Trophoblast cell (in vitro differentiated cells and primary cell): ENCODE measurements at regions not wholly inside any gene's neighbourhood (a gene's known extent, or its start where the extent isn't known, plus 50 kb on each side); places are given as distances from the start of the nearest gene placed in this dataset.
"Not testable (repeated sequence)": the region's sequence is repeated elsewhere in the genome, so short reads cannot be mapped to it uniquely, and the experiment has no call there.

Source experiments
- DNase-seq, 2 donors: peaks; one replicate each; pipeline ENCODE4 v3.0.0-alpha.2; 2016
- H2AFZ ChIP-seq: 2 replicates; pipeline ENCODE4 v1.6.1; 2013; ENCODE audit warnings: low read length, moderate library complexity, mild to moderate bottlenecking; ENCODE audit not compliant: insufficient read depth, poor library complexity
- H2AK5ac ChIP-seq: 2 replicates; pipeline ENCODE4 v1.6.1; 2013; ENCODE audit warnings: mild to moderate bottlenecking, low read length
- H2BK120ac ChIP-seq: 2 replicates; pipeline ENCODE4 v1.6.1; 2013; ENCODE audit warnings: low read length, mild to moderate bottlenecking, moderate library complexity; ENCODE audit not compliant: insufficient read depth, poor library complexity
- H2BK12ac ChIP-seq: 2 replicates; pipeline ENCODE4 v1.6.1; 2013; ENCODE audit warnings: mild to moderate bottlenecking, low read length, moderate library complexity
- H2BK5ac ChIP-seq: 2 replicates; pipeline ENCODE4 v1.6.1; 2013; ENCODE audit warnings: low read length, low read depth, moderate library complexity, mild to moderate bottlenecking; ENCODE audit not compliant: poor library complexity
- H3K14ac ChIP-seq: 2 replicates; pipeline ENCODE4 v1.6.1; 2013; ENCODE audit warnings: mild to moderate bottlenecking, low read length
- H3K18ac ChIP-seq: 2 replicates; pipeline ENCODE4 v1.6.1; 2013; ENCODE audit warnings: mild to moderate bottlenecking, low read length
- H3K23ac ChIP-seq: 2 replicates; pipeline ENCODE4 v1.6.1; 2013; ENCODE audit warnings: low read length
- H3K27ac ChIP-seq: 2 replicates; pipeline ENCODE4 v1.5.1; 2013; ENCODE audit warnings: low read depth, mild to moderate bottlenecking, inconsistent platforms, low read length, moderate library complexity
- H3K27me3 ChIP-seq: 2 replicates; pipeline ENCODE4 v1.6.1; 2013; ENCODE audit warnings: inconsistent platforms, mild to moderate bottlenecking, low read length, moderate library complexity; ENCODE audit not compliant: insufficient read depth
- H3K36me3 ChIP-seq, 2 experiments: 1 replicate in 1 of 2; 2 replicates in 1 of 2; pipeline ENCODE4 v1.6.1; 2013; ENCODE audit warnings: low read length in 2 of 2, mild to moderate bottlenecking in 2 of 2, moderate library complexity in 1 of 2; ENCODE audit not compliant: insufficient read depth in 2 of 2, control insufficient read depth in 1 of 2
- H3K4ac ChIP-seq: 2 replicates; pipeline ENCODE4 v1.6.1; 2013; ENCODE audit warnings: low read depth, mild to moderate bottlenecking, low read length, moderate library complexity
- H3K4me1 ChIP-seq, 2 experiments: 1 replicate in 1 of 2; 2 replicates in 1 of 2; pipeline ENCODE4 v1.6.1; 2013; ENCODE audit warnings: low read length in 2 of 2, mild to moderate bottlenecking in 2 of 2, moderate library complexity in 1 of 2; ENCODE audit not compliant: insufficient read depth in 2 of 2, control insufficient read depth in 1 of 2
- H3K4me2 ChIP-seq: 2 replicates; pipeline ENCODE4 v1.6.1; 2013; ENCODE audit warnings: inconsistent platforms, mild to moderate bottlenecking, low read length, moderate library complexity
- H3K4me3 ChIP-seq: 2 replicates; pipeline ENCODE4 v1.5.1; 2013; ENCODE audit warnings: mild to moderate bottlenecking, low read depth, low read length, inconsistent platforms
- H3K79me1 ChIP-seq: one replicate; pipeline ENCODE4 v1.6.1; 2013; ENCODE audit warnings: low read length
- H3K79me2 ChIP-seq: 2 replicates; pipeline ENCODE4 v1.6.1; 2013; ENCODE audit warnings: low read length, mild to moderate bottlenecking; ENCODE audit not compliant: control insufficient read depth, insufficient read depth, poor library complexity
- H3K9ac ChIP-seq: 2 replicates; pipeline ENCODE4 v1.6.1; 2013; ENCODE audit warnings: mild to moderate bottlenecking, low read length
- H3K9me3 ChIP-seq: 2 replicates; pipeline ENCODE4 v1.6.1; 2013; ENCODE audit warnings: low read depth, mild to moderate bottlenecking, control low read depth, inconsistent platforms, low read length; ENCODE audit not compliant: insufficient read depth
- H4K12ac ChIP-seq: 2 replicates; pipeline ENCODE4 v1.6.1; 2013; ENCODE audit warnings: low read depth, mild to moderate bottlenecking, low read length, moderate library complexity
- H4K8ac ChIP-seq: 2 replicates; pipeline ENCODE4 v1.6.1; 2013; ENCODE audit warnings: low read depth, mild to moderate bottlenecking, low read length, moderate library complexity
- H4K91ac ChIP-seq: one replicate; pipeline ENCODE4 v1.6.1; 2013; ENCODE audit warnings: low read depth, mild to moderate bottlenecking, low read length, moderate library complexity
- WGBS: extraction: QIAGEN DNeasy Blood & Tissue Kit; methylation state at CpG from one replicate; pipeline ENCODE4 v1.1.7; 2013; ENCODE audit warnings: missing lambda C conversion rate; ENCODE audit not compliant: insufficient read length, insufficient coverage; ENCODE audit errors: extremely low coverage; 5-methylcytosine and 5-hydroxymethylcytosine counted together

DNA sequence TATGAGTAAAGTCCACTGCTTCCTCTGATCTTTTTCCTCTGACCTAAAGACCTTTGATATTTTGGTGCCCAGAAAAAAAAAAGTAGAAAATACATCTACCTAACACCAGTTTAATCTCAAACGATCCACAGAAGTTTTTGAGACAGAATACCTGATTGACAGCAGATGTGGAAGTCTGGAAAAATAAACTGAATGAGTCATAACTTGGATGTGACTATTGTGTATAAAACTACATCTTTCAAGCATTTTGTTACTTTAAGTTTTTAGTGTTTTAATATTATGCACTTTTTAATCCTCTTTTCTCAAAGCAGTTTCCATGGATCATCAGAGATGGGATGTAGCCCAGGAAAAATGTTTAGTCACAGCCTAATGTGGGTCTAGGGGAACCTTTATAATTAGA is 216.1 kb downstream of the SLITRK1 start:
- Histone ChIP-seq H3K18ac (no peak overlapping the region), H3K79me1 (no peaks in the 10 kb centered on the region), H3K14ac (no peak overlapping the region), H3K79me2 (no peaks in the 10 kb centered on the region), H2AFZ (no peak overlapping the region), H2BK120ac (no peak overlapping the region), H3K4me3 (no peak overlapping the region), H3K36me3 (no peaks in the 10 kb centered on the region), H3K4ac (no peak overlapping the region), H4K12ac (no peak overlapping the region), H3K4me1 (no peaks in the 10 kb centered on the region), H3K27ac (no peak overlapping the region), H2BK12ac (no peak overlapping the region), H3K9ac (no peak overlapping the region), H4K8ac (no peak overlapping the region), H3K9me3 (no peaks in the 10 kb centered on the region), H3K27me3 (no peaks in the 10 kb centered on the region), H2BK5ac (no peak overlapping the region), H3K23ac (no peak overlapping the region), H4K91ac (no peak overlapping the region), H2AK5ac (no peak overlapping the region), H3K4me2 (no peak overlapping the region)
- WGBS: no CpG with 5 or more reads among the region's 1 CpG
- DNase-seq: no peak

GRCh38 chr13:83657281-83657680 is 225.0 kb downstream of the SLITRK1 start:
- H3K23ac ChIP-seq: no peak overlapping the region
- no peaks in the 10 kb centered on the region for H3K9me3 ChIP-seq
- no peak overlapping the region for H2AK5ac ChIP-seq
- no peak overlapping the region for H3K27ac ChIP-seq
- no peak overlapping the region for H3K4ac ChIP-seq
- no peak overlapping the region for H2BK120ac ChIP-seq
- no peaks in the 10 kb centered on the region for H3K36me3 ChIP-seq
- H3K14ac ChIP-seq: no peak overlapping the region
- H3K79me1 ChIP-seq: no peaks in the 10 kb centered on the region
- DNase-seq: no peak
- H2AFZ ChIP-seq: no peak overlapping the region
- no peak overlapping the region for H4K12ac ChIP-seq
- H4K8ac ChIP-seq: no peak overlapping the region
- H3K4me2 ChIP-seq: no peak overlapping the region
- no peak overlapping the region for H4K91ac ChIP-seq
- no peak overlapping the region for H2BK5ac ChIP-seq
- H3K79me2 ChIP-seq: no peaks in the 10 kb centered on the region
- H3K9ac ChIP-seq: no peak overlapping the region
- H3K4me3 ChIP-seq: no peak overlapping the region
- H3K18ac ChIP-seq: no peak overlapping the region
- no CpG with 5 or more reads among the region's 2 CpGs for WGBS
- no peaks in the 10 kb centered on the region for H3K27me3 ChIP-seq
- no peaks in the 10 kb centered on the region for H3K4me1 ChIP-seq
- no peak overlapping the region for H2BK12ac ChIP-seq

- H3K79me2 ChIP-seq, H2AFZ ChIP-seq, H2AK5ac ChIP-seq, H3K79me1 ChIP-seq, H3K36me3 ChIP-seq, H3K4me3 ChIP-seq, H3K9ac ChIP-seq, H3K18ac ChIP-seq, H2BK120ac ChIP-seq, H3K27me3 ChIP-seq, H2BK5ac ChIP-seq, H3K14ac ChIP-seq, H3K4me2 ChIP-seq, H3K9me3 ChIP-seq, H4K91ac ChIP-seq, H3K23ac ChIP-seq, H3K4ac ChIP-seq, H2BK12ac ChIP-seq, H4K8ac ChIP-seq, H4K12ac ChIP-seq, DNase-seq, H3K4me1 ChIP-seq, H3K27ac ChIP-seq: not testable (repeated sequence)
- no CpG with 5 or more reads among the region's 3 CpGs for WGBS
Observed at GRCh38 chr13:83642617-83643016, 239.7 kb downstream of the SLITRK1 start.

GRCh38 chr13:83634601-83635000 is 247.7 kb downstream of the SLITRK1 start:
- H3K18ac ChIP-seq: no peak overlapping the region
- H4K91ac ChIP-seq: no peak overlapping the region
- no peak overlapping the region for H3K27ac ChIP-seq
- H3K79me1 ChIP-seq: no peaks in the 10 kb centered on the region
- H2BK12ac ChIP-seq: no peak overlapping the region
- no peak overlapping the region for H2AFZ ChIP-seq
- no peak overlapping the region for H3K4me3 ChIP-seq
- H3K27me3 ChIP-seq: no peaks in the 10 kb centered on the region
- no peak overlapping the region for H3K4me2 ChIP-seq
- no peak overlapping the region for H3K23ac ChIP-seq
- H3K79me2 ChIP-seq: no peaks in the 10 kb centered on the region
- no peak overlapping the region for H4K8ac ChIP-seq
- H4K12ac ChIP-seq: no peak overlapping the region
- no peaks in the 10 kb centered on the region for H3K36me3 ChIP-seq
- H2BK120ac ChIP-seq: no peak overlapping the region
- no peak overlapping the region for H2BK5ac ChIP-seq
- H3K4ac ChIP-seq: no peak overlapping the region
- no CpG with 5 or more reads among the region's 2 CpGs for WGBS
- H3K9me3 ChIP-seq: no peaks in the 10 kb centered on the region
- no peak overlapping the region for H2AK5ac ChIP-seq
- H3K14ac ChIP-seq: no peak overlapping the region
- no peak overlapping the region for H3K9ac ChIP-seq
- no peak for DNase-seq
- no peaks in the 10 kb centered on the region for H3K4me1 ChIP-seq
